ENCODE measurements at regions not wholly inside any gene's neighbourhood (a gene's known extent, or its start where the extent isn't known, plus 50 kb on each side); places are given as distances from the start of the nearest gene placed in this dataset.

- no peak for DNase-seq
These were observed 771.1 kb upstream of the TSPY4 start for GRCh38 chrY:8566198-8566597.

GRCh38 chrY:8570384-8570783 is 766.9 kb upstream of the TSPY4 start:
- no peak for DNase-seq

GRCh38 chrY:8572916-8573315 is 764.3 kb upstream of the TSPY4 start:
- DNase-seq, result no peak

- no peak for DNase-seq
These were observed 754.9 kb upstream of the TSPY4 start for GRCh38 chrY:8582277-8582850.

- no peak for DNase-seq
These were observed 754.1 kb upstream of the TSPY4 start for GRCh38 chrY:8583191-8583590.

GRCh38 chrY:8590641-8591040 is 746.6 kb upstream of the TSPY4 start:
- DNase-seq, result no peak

- DNase-seq, result no peak
These were observed 745.3 kb upstream of the TSPY4 start for GRCh38 chrY:8591821-8592516.

- no peak for DNase-seq
These were observed 742.6 kb upstream of the TSPY4 start for GRCh38 chrY:8594657-8595056.

- no peak for DNase-seq
These were observed 738.1 kb upstream of the TSPY4 start for GRCh38 chrY:8599141-8599540.

GRCh38 chrY:8610620-8611019 is 726.6 kb upstream of the TSPY4 start:
- no peak for DNase-seq

GRCh38 chrY:8611815-8612214 is 725.4 kb upstream of the TSPY4 start:
- DNase-seq, result no peak

GRCh38 chrY:8618302-8618701 is 719.0 kb upstream of the TSPY4 start:
- DNase-seq, result no peak

- no peak for DNase-seq
These were observed 715.1 kb upstream of the TSPY4 start for GRCh38 chrY:8622156-8622555.

GRCh38 chrY:8622856-8623255 is 714.4 kb upstream of the TSPY4 start:
- no peak for DNase-seq

GRCh38 chrY:8629636-8630035 is 707.6 kb upstream of the TSPY4 start:
- no peak for DNase-seq

- no peak for DNase-seq
These were observed 699.2 kb upstream of the TSPY4 start for GRCh38 chrY:8638111-8638510.

GRCh38 chrY:8644926-8645325 is 692.3 kb upstream of the TSPY4 start:
- DNase-seq, result no peak

- no peak for DNase-seq
These were observed 684.8 kb upstream of the TSPY4 start for GRCh38 chrY:8652445-8652844.

GRCh38 chrY:8655017-8655416 is 682.2 kb upstream of the TSPY4 start:
- no peak for DNase-seq

- no peak for DNase-seq
These were observed 681.2 kb upstream of the TSPY4 start for GRCh38 chrY:8656101-8656500.

GRCh38 chrY:8656515-8656914 is 680.7 kb upstream of the TSPY4 start:
- no peak for DNase-seq

GRCh38 chrY:8659721-8660120 is 677.5 kb upstream of the TSPY4 start:
- no peak for DNase-seq

- DNase-seq, result no peak
These were observed 663.4 kb upstream of the TSPY4 start for GRCh38 chrY:8673896-8674295.

GRCh38 chrY:8677336-8677935 is 659.8 kb upstream of the TSPY4 start:
- DNase-seq, result no peak

GRCh38 chrY:8687154-8687553 is 650.1 kb upstream of the TSPY4 start:
- DNase-seq, result no peak
